ENCODE measurements at regions not wholly inside any gene's neighbourhood (a gene's known extent, or its start where the extent isn't known, plus 50 kb on each side); places are given as distances from the start of the nearest gene placed in this dataset.
A peak's percentile ranks its signal among the peaks of the same experiment; 100 is the strongest.

- no CpG with 5 or more reads among the region's 1 CpG for WGBS, 2 experiments (ENCODE audit: insufficient coverage in 2 of 2)
- Histone ChIP-seq H3K9me3 (ENCODE audit: control insufficient read depth, low read length) (no peaks in the 10 kb centered on the region), H3K4me1 (ENCODE audit: control insufficient read depth, insufficient read depth, low read length, poor library complexity, severe bottlenecking) (peaks cover 3% of the 10 kb centered on the region), H3K4me3 (ENCODE audit: extremely low read depth, insufficient read depth, low read length, poor library complexity, severe bottlenecking) (no peak overlapping the region), H3K27ac (ENCODE audit: low read depth, low read length, severe bottlenecking) (no peak overlapping the region), H3K36me3 (ENCODE audit: control insufficient read depth, insufficient read depth, low read length) (no peaks in the 10 kb centered on the region)
Measured at GRCh38 chr1:218694636-218695035, 349.5 kb downstream of the TGFB2 start.

DNA sequence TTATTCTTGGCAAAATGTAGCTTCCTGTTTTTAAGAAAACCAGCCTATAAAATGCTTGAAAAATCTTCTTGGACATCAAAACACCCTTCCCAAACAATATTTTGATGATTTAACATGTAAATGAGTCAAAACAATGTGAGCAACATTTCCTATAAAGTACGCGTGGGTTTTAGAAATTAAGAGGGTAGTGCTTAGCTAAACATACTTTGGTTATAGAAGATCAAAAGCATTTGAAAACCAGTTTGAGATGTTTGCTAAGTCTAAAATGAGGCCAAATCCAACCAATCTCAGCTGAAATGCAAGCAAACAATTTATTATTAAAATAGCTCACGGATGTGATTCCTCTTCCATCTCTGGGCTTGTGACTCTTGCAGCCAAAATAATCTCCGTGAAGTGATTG lies 350.4 kb downstream of the TGFB2 start:
- Histone ChIP-seq H3K4me1 (ENCODE audit: control insufficient read depth, insufficient read depth, low read length, poor library complexity, severe bottlenecking) (peaks cover 3% of the 10 kb centered on the region), H3K4me3 (ENCODE audit: extremely low read depth, insufficient read depth, low read length, poor library complexity, severe bottlenecking) (no peak overlapping the region), H3K9me3 (ENCODE audit: control insufficient read depth, low read length) (no peaks in the 10 kb centered on the region), H3K36me3 (ENCODE audit: control insufficient read depth, insufficient read depth, low read length) (no peaks in the 10 kb centered on the region), H3K27ac (ENCODE audit: low read depth, low read length, severe bottlenecking) (no peak overlapping the region)
- 100% methylated on average over 1 of the region's 4 CpGs for WGBS, 2 experiments (ENCODE audit: insufficient coverage in 2 of 2)

DNA sequence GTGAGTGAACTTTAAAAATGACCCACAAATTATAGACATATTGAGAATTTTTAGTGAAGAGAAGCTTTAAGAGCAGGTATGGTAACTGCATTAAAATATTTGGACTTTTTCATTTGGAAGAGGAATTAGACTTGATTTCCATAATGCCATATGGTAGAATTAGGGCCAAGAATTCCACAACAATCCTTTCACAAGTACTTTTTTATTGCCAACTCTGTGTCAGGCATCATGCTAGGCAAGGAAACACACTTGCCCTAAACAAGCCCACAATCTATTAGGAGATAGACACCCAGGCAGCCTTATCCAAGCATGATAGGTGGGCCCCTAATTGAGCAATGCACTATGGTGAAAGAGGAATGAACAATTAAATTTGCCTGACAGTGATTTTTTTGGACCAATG lies 353.0 kb downstream of the TGFB2 start:
- no peaks in the 10 kb centered on the region for H3K9me3 ChIP-seq (ENCODE audit: control insufficient read depth, low read length)
- H3K36me3 ChIP-seq (ENCODE audit: control insufficient read depth, insufficient read depth, low read length) = no peaks in the 10 kb centered on the region
- no peaks in the 10 kb centered on the region for H3K4me1 ChIP-seq (ENCODE audit: control insufficient read depth, insufficient read depth, low read length, poor library complexity, severe bottlenecking)
- H3K27ac ChIP-seq (ENCODE audit: low read depth, low read length, severe bottlenecking) = no peak overlapping the region
- no peak overlapping the region for H3K4me3 ChIP-seq (ENCODE audit: extremely low read depth, insufficient read depth, low read length, poor library complexity, severe bottlenecking)

GRCh38 chr1:218699421-218699820 lies 354.3 kb downstream of the TGFB2 start:
- H3K9me3 ChIP-seq (ENCODE audit: control insufficient read depth, low read length) = no peaks in the 10 kb centered on the region
- no peaks in the 10 kb centered on the region for H3K4me1 ChIP-seq (ENCODE audit: control insufficient read depth, insufficient read depth, low read length, poor library complexity, severe bottlenecking)
- no peak overlapping the region for H3K4me3 ChIP-seq (ENCODE audit: extremely low read depth, insufficient read depth, low read length, poor library complexity, severe bottlenecking)
- H3K27ac ChIP-seq (ENCODE audit: low read depth, low read length, severe bottlenecking) = no peak overlapping the region
- no CpG with 5 or more reads among the region's 3 CpGs for WGBS, 2 experiments (ENCODE audit: insufficient coverage in 2 of 2)
- H3K36me3 ChIP-seq (ENCODE audit: control insufficient read depth, insufficient read depth, low read length) = no peaks in the 10 kb centered on the region

DNA sequence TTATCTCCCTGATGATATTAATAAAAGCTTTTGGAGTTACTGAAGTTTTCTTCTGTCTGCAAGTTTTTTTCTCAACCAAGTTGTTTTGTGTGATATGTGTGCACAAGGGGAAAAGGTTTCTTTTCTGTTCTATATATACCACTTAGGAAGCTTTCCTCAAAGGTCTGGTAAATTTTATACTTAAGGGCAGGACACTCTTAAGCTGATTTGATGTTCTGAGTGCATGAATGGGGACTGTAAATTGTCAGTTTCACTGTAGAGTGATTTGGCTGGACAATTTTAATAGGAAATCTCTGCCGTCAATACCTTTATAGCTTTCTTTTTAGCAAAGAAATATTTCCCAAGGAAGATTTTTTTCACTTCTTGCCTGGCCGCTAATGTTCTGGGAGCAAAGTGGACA lies 354.7 kb downstream of the TGFB2 start:
- H3K36me3 ChIP-seq (ENCODE audit: control insufficient read depth, insufficient read depth, low read length) = no peaks in the 10 kb centered on the region
- no peaks in the 10 kb centered on the region for H3K4me1 ChIP-seq (ENCODE audit: control insufficient read depth, insufficient read depth, low read length, poor library complexity, severe bottlenecking)
- H3K4me3 ChIP-seq (ENCODE audit: extremely low read depth, insufficient read depth, low read length, poor library complexity, severe bottlenecking) = no peak overlapping the region
- WGBS, 2 experiments (ENCODE audit: insufficient coverage in 2 of 2) = no CpG with 5 or more reads among the region's 2 CpGs
- H3K27ac ChIP-seq (ENCODE audit: low read depth, low read length, severe bottlenecking) = no peak overlapping the region
- H3K9me3 ChIP-seq (ENCODE audit: control insufficient read depth, low read length) = no peaks in the 10 kb centered on the region

DNA sequence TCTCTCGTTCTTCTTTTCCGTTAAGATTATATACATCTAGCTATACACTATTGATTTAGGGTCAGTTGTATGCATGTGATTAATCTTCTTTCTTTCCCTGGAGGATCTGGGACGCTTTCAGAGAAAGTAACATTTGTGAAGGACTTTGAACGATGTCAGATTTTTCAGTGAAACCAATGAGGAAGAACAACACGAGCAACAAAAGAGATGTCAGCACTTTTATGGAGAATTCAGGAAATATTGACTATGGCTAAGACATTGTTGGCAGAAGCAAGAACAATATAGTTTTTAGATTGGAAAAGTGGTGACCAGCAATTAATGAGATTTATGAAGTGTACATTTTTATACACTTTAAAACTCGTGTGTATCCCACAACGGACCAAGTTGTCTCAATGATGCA lies 355.5 kb downstream of the TGFB2 start:
- Histone ChIP-seq H3K9me3 (ENCODE audit: control insufficient read depth, low read length) (no peaks in the 10 kb centered on the region), H3K4me1 (ENCODE audit: control insufficient read depth, insufficient read depth, low read length, poor library complexity, severe bottlenecking) (peaks cover 4% of the 10 kb centered on the region), H3K36me3 (ENCODE audit: control insufficient read depth, insufficient read depth, low read length) (no peaks in the 10 kb centered on the region), H3K27ac (ENCODE audit: low read depth, low read length, severe bottlenecking) (no peak overlapping the region), H3K4me3 (ENCODE audit: extremely low read depth, insufficient read depth, low read length, poor library complexity, severe bottlenecking) (no peak overlapping the region)
- WGBS, 2 experiments (ENCODE audit: insufficient coverage in 2 of 2) = 89 to 90% methylated on average over 3 to 4 of the region's 7 CpGs

DNA sequence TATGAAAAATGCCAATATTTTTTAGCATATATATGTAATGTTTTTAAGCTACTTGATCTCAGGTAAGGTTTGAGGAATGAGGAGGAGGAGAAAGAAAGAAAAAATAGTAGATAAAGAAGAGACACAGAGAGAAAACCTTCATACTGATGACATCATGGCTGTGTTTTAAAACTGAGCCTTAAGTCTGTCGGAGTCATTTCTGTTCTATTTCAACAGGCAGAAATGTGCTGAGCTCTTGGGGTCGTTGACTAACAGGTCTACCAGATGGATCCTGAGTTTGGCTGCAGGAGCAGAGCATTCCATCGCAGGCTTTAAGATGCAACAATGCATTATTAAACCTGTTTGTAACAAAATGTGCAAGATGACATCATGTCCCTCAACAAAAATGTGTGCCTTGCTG lies 356.0 kb downstream of the TGFB2 start:
- no peak overlapping the region for H3K4me3 ChIP-seq (ENCODE audit: extremely low read depth, insufficient read depth, low read length, poor library complexity, severe bottlenecking)
- peaks cover 9% of the 10 kb centered on the region for H3K4me1 ChIP-seq (ENCODE audit: control insufficient read depth, insufficient read depth, low read length, poor library complexity, severe bottlenecking)
- WGBS, 2 experiments (ENCODE audit: insufficient coverage in 2 of 2) = 85 to 91% methylated on average over 3 of the region's 3 CpGs

GRCh38 chr1:218702775-218703174 lies 357.6 kb downstream of the TGFB2 start:
- no CpG with 5 or more reads among the region's 1 CpG for WGBS, 2 experiments (ENCODE audit: insufficient coverage in 2 of 2)
- Histone ChIP-seq H3K4me1 (ENCODE audit: control insufficient read depth, insufficient read depth, low read length, poor library complexity, severe bottlenecking) (peaks cover 14% of the 10 kb centered on the region), H3K9me3 (ENCODE audit: control insufficient read depth, low read length) (no peaks in the 10 kb centered on the region), H3K27ac (ENCODE audit: low read depth, low read length, severe bottlenecking) (no peak overlapping the region), H3K4me3 (ENCODE audit: extremely low read depth, insufficient read depth, low read length, poor library complexity, severe bottlenecking) (no peak overlapping the region), H3K36me3 (ENCODE audit: control insufficient read depth, insufficient read depth, low read length) (no peaks in the 10 kb centered on the region)

More for the DNA sequence above, 356.0 kb downstream of the TGFB2 start:
- Histone ChIP-seq H3K27ac (ENCODE audit: low read depth, low read length, severe bottlenecking) (no peak overlapping the region), H3K36me3 (ENCODE audit: control insufficient read depth, insufficient read depth, low read length) (no peaks in the 10 kb centered on the region), H3K9me3 (ENCODE audit: control insufficient read depth, low read length) (no peaks in the 10 kb centered on the region)

- Histone ChIP-seq H3K9me3 (ENCODE audit: control insufficient read depth, low read length) (no peaks in the 10 kb centered on the region), H3K36me3 (ENCODE audit: control insufficient read depth, insufficient read depth, low read length) (no peaks in the 10 kb centered on the region), H3K4me3 (ENCODE audit: extremely low read depth, insufficient read depth, low read length, poor library complexity, severe bottlenecking) (no peak overlapping the region), H3K27ac (ENCODE audit: low read depth, low read length, severe bottlenecking) (no peak overlapping the region), H3K4me1 (ENCODE audit: control insufficient read depth, insufficient read depth, low read length, poor library complexity, severe bottlenecking) (peaks cover 14% of the 10 kb centered on the region)
- WGBS, 2 experiments (ENCODE audit: insufficient coverage in 2 of 2) = no CpG with 5 or more reads among the region's 3 CpGs
Measured at GRCh38 chr1:218703836-218704235, 358.7 kb downstream of the TGFB2 start.

DNA sequence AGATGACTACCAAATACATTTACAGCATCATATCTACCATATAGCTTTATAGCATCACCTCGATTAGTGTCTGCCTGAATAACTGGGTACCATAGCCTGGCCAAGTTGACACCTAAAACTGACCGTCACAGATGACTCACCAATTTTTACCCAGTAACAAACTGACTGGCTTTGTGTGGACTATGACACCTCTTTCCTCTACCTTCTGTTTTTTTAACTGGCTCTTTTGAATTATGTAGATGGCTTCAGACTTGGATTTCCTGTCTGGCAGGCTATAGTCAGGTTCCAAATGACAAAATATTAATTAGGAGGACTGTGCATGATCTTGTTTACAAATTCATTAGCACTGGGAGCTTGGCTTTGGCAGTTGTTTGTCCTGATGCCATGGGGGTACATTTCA lies 360.3 kb downstream of the TGFB2 start:
- Histone ChIP-seq H3K27ac (ENCODE audit: low read depth, low read length, severe bottlenecking) (no peak overlapping the region), H3K36me3 (ENCODE audit: control insufficient read depth, insufficient read depth, low read length) (no peaks in the 10 kb centered on the region), H3K4me3 (ENCODE audit: extremely low read depth, insufficient read depth, low read length, poor library complexity, severe bottlenecking) (no peak overlapping the region), H3K4me1 (ENCODE audit: control insufficient read depth, insufficient read depth, low read length, poor library complexity, severe bottlenecking) (peaks cover 14% of the 10 kb centered on the region), H3K9me3 (ENCODE audit: control insufficient read depth, low read length) (no peaks in the 10 kb centered on the region)
- 96% methylated on average over 2 of the region's 2 CpGs for WGBS, 2 experiments (ENCODE audit: insufficient coverage in 2 of 2)

DNA sequence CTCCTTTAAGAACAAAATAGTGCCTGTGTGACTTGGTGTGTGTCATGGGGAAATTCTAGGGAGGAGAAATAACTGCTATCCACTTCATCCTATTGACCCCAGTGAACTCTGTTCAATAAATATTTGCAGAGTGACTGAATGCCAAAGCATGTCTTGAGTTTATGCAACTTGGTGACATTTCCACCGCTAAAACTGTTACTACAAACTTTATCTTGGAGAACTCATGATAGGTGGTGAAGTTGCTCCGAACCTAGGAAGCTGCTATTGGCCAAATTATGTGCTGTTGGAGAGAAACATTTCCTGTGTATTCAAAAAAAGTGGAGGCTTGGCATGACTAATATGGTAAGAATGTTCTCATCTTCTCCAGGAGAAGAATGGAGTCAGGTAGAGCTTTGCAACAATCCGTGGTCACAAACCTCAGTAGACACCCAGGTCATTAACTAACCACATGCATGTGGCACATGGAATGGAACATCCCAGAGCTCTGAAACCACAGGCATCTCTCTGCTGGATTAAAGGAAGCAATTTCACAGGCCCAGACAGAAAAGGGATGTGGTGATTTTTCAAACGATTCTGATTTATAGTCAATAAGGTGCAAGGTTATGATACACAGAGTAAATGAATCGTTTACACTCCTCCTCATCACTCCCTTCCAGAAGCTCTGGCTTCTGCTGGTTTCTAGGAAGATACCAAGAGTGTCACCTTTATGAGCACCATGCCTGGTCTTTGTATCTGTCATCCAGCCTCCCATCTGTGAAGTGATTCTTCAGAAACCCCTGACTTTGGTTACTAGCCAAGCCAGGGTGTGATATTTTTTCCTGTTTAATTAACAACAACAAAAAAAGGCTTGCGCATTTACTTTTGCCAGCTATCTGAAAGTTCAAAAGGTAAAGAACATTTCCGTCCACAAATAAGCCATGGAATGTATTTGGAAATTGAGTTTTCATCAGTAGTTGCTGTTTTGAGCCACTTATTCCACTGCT lies 361.1 kb downstream of the TGFB2 start:
- Histone ChIP-seq H3K9me3 (ENCODE audit: control insufficient read depth, low read length) (no peaks in the 10 kb centered on the region), H3K27ac (ENCODE audit: low read depth, low read length, severe bottlenecking) (peak overlapping the region; percentile 16), H3K36me3 (ENCODE audit: control insufficient read depth, insufficient read depth, low read length) (no peaks in the 10 kb centered on the region), H3K4me1 (ENCODE audit: control insufficient read depth, insufficient read depth, low read length, poor library complexity, severe bottlenecking) (peaks cover 14% of the 10 kb centered on the region), H3K4me3 (ENCODE audit: extremely low read depth, insufficient read depth, low read length, poor library complexity, severe bottlenecking) (no peak overlapping the region)
- WGBS, 2 experiments (ENCODE audit: insufficient coverage in 2 of 2) = 88 to 100% methylated on average over 3 to 4 of the region's 7 CpGs
